Erythroblast (primary cell): ENCODE measurements at regions not wholly inside any gene's neighbourhood (a gene's known extent, or its start where the extent isn't known, plus 50 kb on each side); places are given as distances from the start of the nearest gene placed in this dataset.

Source experiments
- DNase-seq, 2 experiments: peaks; one replicate each; lab custom pipeline; 2025; lab: John Stamatoyannopoulos, UW
- GATA1 ChIP-seq: IDR thresholded peaks from 2 replicates; pipeline ENCODE4 v1.6.1; 2011; ENCODE audit warnings: low read depth, mild to moderate bottlenecking, control low read depth, low read length, moderate library complexity
- POLR2A ChIP-seq: IDR thresholded peaks from 2 replicates; pipeline ENCODE4 v1.6.1; 2011; ENCODE audit warnings: mild to moderate bottlenecking, low read length

GRCh38 chr12:46131732-46132469 lies 136.9 kb downstream of the SLC38A1 start:
- no peak for TF ChIP-seq POLR2A
- no peak for TF ChIP-seq GATA1
- peak; percentile 5 to 7 for DNase-seq

DNA sequence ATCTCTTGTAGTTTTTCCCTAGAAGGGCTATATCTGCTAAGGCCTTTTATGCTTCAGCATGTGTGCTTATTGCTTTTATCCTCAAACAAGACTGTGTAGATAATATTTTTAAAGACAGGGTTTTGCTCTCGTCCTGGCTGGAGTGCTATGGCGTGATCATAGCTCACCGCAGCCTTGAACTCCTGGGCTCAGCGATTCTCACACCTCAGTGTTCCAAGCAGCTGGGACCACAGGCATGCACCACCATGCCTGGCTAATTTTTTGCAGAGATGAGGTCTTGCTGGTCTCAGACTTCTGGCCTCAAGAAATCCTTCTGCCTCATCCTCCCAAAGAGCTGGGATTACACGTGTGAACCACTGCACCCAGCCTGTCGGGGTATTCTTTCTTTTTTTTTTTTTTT lies 137.3 kb upstream of the SCAF11 start:
- DNase-seq, result no peak
- no peak for TF ChIP-seq POLR2A
- TF ChIP-seq GATA1, result no peak

DNA sequence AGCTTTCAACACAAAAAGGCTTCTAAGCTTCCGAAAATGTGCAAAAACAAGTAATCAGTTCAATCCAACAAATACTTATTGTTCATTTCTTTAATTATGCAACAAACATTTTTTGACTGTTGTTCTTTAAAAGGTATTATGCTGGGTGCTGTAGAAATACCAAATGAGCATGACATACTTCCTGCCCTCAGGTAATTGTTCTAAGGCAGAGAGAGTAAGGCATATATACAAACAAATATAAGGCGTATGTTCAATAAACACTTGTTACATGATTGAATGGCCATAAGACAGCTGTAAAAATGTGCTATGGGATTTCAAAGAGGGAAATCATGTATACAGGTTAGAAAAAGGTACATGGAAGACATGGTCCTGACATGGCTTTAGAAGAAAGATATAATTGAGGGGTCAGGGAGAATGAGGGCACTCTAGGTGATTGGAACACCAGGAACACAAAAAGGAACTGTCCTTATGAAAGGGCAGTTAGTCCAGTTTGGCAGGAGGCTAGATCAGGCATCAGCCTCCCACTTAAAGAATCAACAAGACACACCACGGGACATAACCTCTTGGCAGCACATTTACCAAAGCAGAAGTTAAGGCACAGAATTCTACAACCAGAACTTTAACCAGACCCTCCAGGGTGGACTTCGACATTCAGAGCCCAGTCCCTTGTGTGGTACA lies 135.8 kb upstream of the SCAF11 start:
- no peak for DNase-seq
- TF ChIP-seq GATA1 (no peak), POLR2A (no peak)

- peak; percentile 82 to 84 for DNase-seq
These were observed 134.7 kb upstream of the SCAF11 start for GRCh38 chr12:46124848-46125619.

DNA sequence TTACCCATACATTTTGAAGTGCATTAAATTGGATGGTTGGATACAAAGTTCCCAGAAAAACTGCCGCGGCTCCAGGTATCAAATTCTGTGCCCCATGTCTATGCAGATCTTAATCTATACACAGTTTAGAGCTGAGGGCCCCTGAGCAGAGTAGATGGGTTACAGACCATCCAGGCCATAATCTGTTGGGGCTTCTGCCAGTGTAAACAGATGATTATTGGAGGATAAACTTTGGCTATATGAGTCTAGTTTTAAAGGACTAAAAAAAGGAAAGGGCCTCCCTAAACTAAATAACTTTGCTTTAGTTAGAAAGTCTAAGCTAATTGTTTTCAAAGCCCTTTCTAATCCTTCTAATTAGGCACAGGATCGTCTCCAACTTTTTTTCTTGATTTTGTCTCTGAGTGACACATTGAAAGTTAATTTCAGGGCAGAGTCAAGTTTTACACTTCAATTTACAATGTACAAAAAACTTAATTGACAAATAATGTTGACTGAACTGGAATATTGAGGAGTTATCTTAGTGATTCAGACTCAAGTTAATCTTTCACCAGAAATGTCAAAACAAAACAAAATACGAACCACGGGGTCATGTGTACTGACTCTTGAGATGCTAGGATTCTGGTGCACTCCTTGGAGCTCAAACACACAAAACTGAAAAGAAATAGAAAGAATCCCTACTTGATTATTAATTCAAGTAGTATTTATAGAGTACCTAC lies 133.9 kb upstream of the SCAF11 start:
- DNase-seq, result peak; percentile 36 to 63
- TF ChIP-seq POLR2A (no peak), GATA1 (no peak)

More at GRCh38 chr12:46124848-46125619, 134.7 kb upstream of the SCAF11 start:
- TF ChIP-seq GATA1, result no peak
- TF ChIP-seq POLR2A, result no peak

GRCh38 chr12:46112364-46112763 lies 122.0 kb upstream of the SCAF11 start:
- no peak for DNase-seq
- TF ChIP-seq GATA1, result no peak
- TF ChIP-seq POLR2A, result no peak

- no peak for DNase-seq
- no peak for TF ChIP-seq POLR2A
- TF ChIP-seq GATA1, result no peak
These were observed 121.3 kb upstream of the SCAF11 start for GRCh38 chr12:46111715-46112114.

DNA sequence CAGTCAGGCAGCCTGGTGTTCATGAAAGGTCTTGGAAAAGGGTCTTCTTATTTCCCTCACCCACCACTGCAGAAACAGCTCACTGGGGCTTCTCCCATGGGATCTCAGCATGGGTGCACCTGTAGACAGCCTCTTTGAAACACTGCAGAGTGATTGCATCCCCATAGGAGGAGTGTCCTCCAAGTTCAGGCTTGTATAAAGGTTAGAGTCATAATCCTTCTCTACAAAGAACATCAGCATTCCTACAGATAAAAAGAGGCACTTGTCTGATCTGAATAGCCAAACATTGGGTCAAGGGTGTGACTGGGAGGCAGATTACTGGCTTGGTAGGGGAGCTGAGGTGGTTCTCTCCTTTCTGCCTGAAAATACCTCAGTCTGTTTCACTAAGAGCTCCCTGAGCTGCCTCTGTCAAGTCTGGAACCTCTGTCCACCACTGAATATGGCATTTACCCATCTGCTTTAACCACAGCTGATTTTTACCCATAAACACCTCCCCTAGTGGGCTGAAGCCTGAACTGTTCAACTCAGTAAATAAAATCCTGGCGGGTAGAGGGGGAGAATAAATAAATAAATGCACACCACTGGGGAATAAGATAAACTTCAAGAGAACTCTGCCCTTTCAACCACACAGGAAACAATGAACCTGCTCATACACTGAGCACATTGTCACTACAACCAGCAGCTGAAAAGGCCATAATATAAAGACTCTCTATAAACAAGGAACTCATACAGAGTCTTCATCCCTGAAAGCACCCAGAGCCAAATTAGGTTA lies 120.7 kb upstream of the SCAF11 start:
- TF ChIP-seq GATA1 (no peak), POLR2A (no peak)
- DNase-seq, result no peak

GRCh38 chr12:46110223-46110611 lies 119.8 kb upstream of the SCAF11 start:
- DNase-seq, result no peak
- TF ChIP-seq GATA1 (no peak), POLR2A (no peak)

DNA sequence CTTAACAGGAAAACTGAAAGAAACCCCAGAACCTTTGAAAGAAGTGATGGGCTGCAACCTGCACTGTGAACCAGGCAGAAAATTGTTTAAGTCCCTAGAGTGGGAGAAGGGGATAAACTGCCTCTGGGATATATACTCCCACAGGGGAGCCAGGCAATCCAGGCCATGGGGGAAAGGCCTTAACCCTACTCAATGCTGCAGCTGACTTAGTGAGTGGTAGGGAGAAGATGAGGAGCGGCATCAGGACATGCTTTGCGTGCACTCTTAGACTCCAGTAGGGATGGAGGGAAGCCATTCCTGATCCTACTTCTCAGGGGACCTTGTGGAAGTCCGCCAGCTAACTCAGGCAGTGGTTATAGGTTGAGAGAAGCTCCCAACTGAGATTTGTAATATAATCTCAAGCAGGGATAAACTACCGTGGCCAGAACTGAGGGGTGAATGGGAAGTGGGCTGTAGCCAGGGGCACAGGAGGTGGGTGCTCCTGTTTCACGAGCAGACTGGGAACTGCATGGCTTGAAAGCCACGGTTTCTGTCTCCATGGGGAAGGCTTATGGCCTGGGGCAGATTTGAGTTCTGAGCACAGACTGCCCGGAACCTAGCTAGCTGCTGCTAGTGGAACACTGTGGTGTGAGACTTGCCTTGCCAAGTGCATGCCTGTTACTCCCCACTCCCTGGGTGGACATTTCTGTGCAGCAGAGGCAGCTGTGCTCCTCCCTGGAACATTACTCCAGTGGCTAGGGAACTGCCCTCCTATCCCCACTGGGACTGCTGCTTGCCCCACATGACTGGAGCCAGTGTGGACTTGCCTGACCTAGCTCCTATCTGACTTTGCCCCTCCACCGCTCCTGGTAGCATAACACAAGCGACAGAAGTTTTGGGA lies 119.2 kb upstream of the SCAF11 start:
- no peak for DNase-seq
- TF ChIP-seq GATA1 (no peak), POLR2A (no peak)

GRCh38 chr12:46108721-46109120 lies 118.3 kb upstream of the SCAF11 start:
- no peak for TF ChIP-seq GATA1
- no peak for TF ChIP-seq POLR2A
- DNase-seq, result no peak

GRCh38 chr12:46107591-46107990 lies 117.2 kb upstream of the SCAF11 start:
- TF ChIP-seq POLR2A (no peak), GATA1 (no peak)
- no peak for DNase-seq
